ENCODE measurements at regions not wholly inside any gene's neighbourhood (a gene's known extent, or its start where the extent isn't known, plus 50 kb on each side); places are given as distances from the start of the nearest gene placed in this dataset.
A peak's percentile ranks its signal among the peaks of the same experiment; 100 is the strongest.
"Not testable (repeated sequence)": the region's sequence is repeated elsewhere in the genome, so short reads cannot be mapped to it uniquely, and the experiment has no call there.

- DNase-seq = no peak
- TF ChIP-seq CTCF (IDR thresholded peaks at IDR 0.05) = no peak
- peaks cover 13% of the 10 kb centered on the region for H3K27me3 Mint-ChIP-seq (ENCODE audit: low read depth, poor library complexity)
- peaks cover 28% of the 10 kb centered on the region for H3K9me3 Mint-ChIP-seq
- peaks cover 32% of the 10 kb centered on the region for H3K4me1 Mint-ChIP-seq
- no peaks in the 10 kb centered on the region for H3K36me3 Mint-ChIP-seq (ENCODE audit: low read depth)
- H3K4me3 Mint-ChIP-seq = no peak overlapping the region
- peak overlapping the region; percentile 76 for H3K27ac Mint-ChIP-seq
Observed at GRCh38 chrX:39492497-39493162, 605.1 kb downstream of the BCOR start.

- DNase-seq = no peak
- H3K4me1 Mint-ChIP-seq = peaks cover 32% of the 10 kb centered on the region
- H3K36me3 Mint-ChIP-seq (ENCODE audit: low read depth) = no peaks in the 10 kb centered on the region
- H3K27me3 Mint-ChIP-seq (ENCODE audit: low read depth, poor library complexity) = peaks cover 16% of the 10 kb centered on the region
- H3K27ac Mint-ChIP-seq = no peak overlapping the region
- H3K4me3 Mint-ChIP-seq = no peak overlapping the region
- TF ChIP-seq CTCF (IDR thresholded peaks at IDR 0.05) = no peak
- H3K9me3 Mint-ChIP-seq = peaks cover 28% of the 10 kb centered on the region
Observed at GRCh38 chrX:39493168-39493567, 604.6 kb downstream of the BCOR start.

GRCh38 chrX:39497117-39497516, 600.6 kb downstream of the BCOR start:
- peaks cover 16% of the 10 kb centered on the region for H3K9me3 Mint-ChIP-seq
- H3K4me1 Mint-ChIP-seq = peaks cover 19% of the 10 kb centered on the region
- not testable (repeated sequence) for DNase-seq; H3K4me3 Mint-ChIP-seq; H3K27ac Mint-ChIP-seq; H3K36me3 Mint-ChIP-seq (ENCODE audit: low read depth)
- peaks cover 13% of the 10 kb centered on the region for H3K27me3 Mint-ChIP-seq (ENCODE audit: low read depth, poor library complexity)

GRCh38 chrX:39497702-39498265, 600.0 kb downstream of the BCOR start:
- H3K36me3 Mint-ChIP-seq (ENCODE audit: low read depth) = no peaks in the 10 kb centered on the region
- H3K4me1 Mint-ChIP-seq = peaks cover 13% of the 10 kb centered on the region
- no peak for TF ChIP-seq CTCF (IDR thresholded peaks at IDR 0.05)
- DNase-seq = no peak
- no peak overlapping the region for H3K4me3 Mint-ChIP-seq
- H3K9me3 Mint-ChIP-seq = peaks cover 10% of the 10 kb centered on the region
- peaks cover 13% of the 10 kb centered on the region for H3K27me3 Mint-ChIP-seq (ENCODE audit: low read depth, poor library complexity)
- H3K27ac Mint-ChIP-seq = no peak overlapping the region

GRCh38 chrX:39499996-39500395, 597.8 kb downstream of the BCOR start:
- DNase-seq = no peak
- Mint-ChIP-seq H3K4me1 (peaks cover 14% of the 10 kb centered on the region), H3K27ac (no peak overlapping the region), H3K27me3 (ENCODE audit: low read depth, poor library complexity) (peaks cover 14% of the 10 kb centered on the region), H3K9me3 (peaks cover 3% of the 10 kb centered on the region), H3K36me3 (ENCODE audit: low read depth) (no peaks in the 10 kb centered on the region), H3K4me3 (no peak overlapping the region)
- no peak for TF ChIP-seq CTCF (IDR thresholded peaks at IDR 0.05)

- H3K27me3 Mint-ChIP-seq (ENCODE audit: low read depth, poor library complexity) = peaks cover 17% of the 10 kb centered on the region
- peaks cover 14% of the 10 kb centered on the region for H3K4me1 Mint-ChIP-seq
- H3K27ac Mint-ChIP-seq = no peak overlapping the region
- H3K4me3 Mint-ChIP-seq = no peak overlapping the region
- no peak for DNase-seq
- peaks cover 3% of the 10 kb centered on the region for H3K9me3 Mint-ChIP-seq
- no peak for TF ChIP-seq CTCF (IDR thresholded peaks at IDR 0.05)
- no peaks in the 10 kb centered on the region for H3K36me3 Mint-ChIP-seq (ENCODE audit: low read depth)
Observed at GRCh38 chrX:39501822-39502221, 595.9 kb downstream of the BCOR start.

Data from nephron progenitor cell (in vitro differentiated cells).